SHP77 (cell line): ENCODE measurements at regions not wholly inside any gene's neighbourhood (a gene's known extent, or its start where the extent isn't known, plus 50 kb on each side); places are given as distances from the start of the nearest gene placed in this dataset.

Experiments used
- DNase-seq, 2 experiments: peaks; one replicate each; lab custom pipeline; 2025; lab: John Stamatoyannopoulos, UW

- DNase-seq, result no peak
These were observed 130.7 kb upstream of the ACO1 start for GRCh38 chr9:32253731-32254130.

- DNase-seq, result no peak
These were observed 129.4 kb upstream of the ACO1 start for GRCh38 chr9:32255026-32255425.

- no peak for DNase-seq
These were observed 126.0 kb upstream of the ACO1 start for GRCh38 chr9:32258482-32258881.

GRCh38 chr9:32260151-32260862, 124.1 kb upstream of the ACO1 start:
- no peak for DNase-seq

GRCh38 chr9:32264170-32264864, 120.1 kb upstream of the ACO1 start:
- no peak for DNase-seq

GRCh38 chr9:32265037-32265436, 119.4 kb upstream of the ACO1 start:
- DNase-seq, result no peak

GRCh38 chr9:32278991-32279390, 105.5 kb upstream of the ACO1 start:
- no peak for DNase-seq

GRCh38 chr9:32289756-32290155, 94.7 kb upstream of the ACO1 start:
- no peak for DNase-seq

- no peak for DNase-seq
These were observed 93.1 kb upstream of the ACO1 start for GRCh38 chr9:32291370-32291769.

GRCh38 chr9:32292611-32293010, 91.8 kb upstream of the ACO1 start:
- no peak for DNase-seq

- no peak for DNase-seq
These were observed 91.4 kb upstream of the ACO1 start for GRCh38 chr9:32293091-32293490.

GRCh38 chr9:32294106-32294505, 90.3 kb upstream of the ACO1 start:
- DNase-seq, result no peak

GRCh38 chr9:32300373-32300772, 84.1 kb upstream of the ACO1 start:
- DNase-seq, result no peak

GRCh38 chr9:32304495-32304894, 79.9 kb upstream of the ACO1 start:
- no peak for DNase-seq

- no peak for DNase-seq
These were observed 78.4 kb upstream of the ACO1 start for GRCh38 chr9:32306006-32306405.

- no peak for DNase-seq
These were observed 65.0 kb upstream of the ACO1 start for GRCh38 chr9:32319312-32319929.

- no peak for DNase-seq
These were observed 61.8 kb upstream of the ACO1 start for GRCh38 chr9:32322622-32323021.

GRCh38 chr9:32326146-32326545, 58.3 kb upstream of the ACO1 start:
- DNase-seq, result no peak

GRCh38 chr9:32331240-32331639, 53.2 kb upstream of the ACO1 start:
- no peak for DNase-seq

GRCh38 chr9:32334112-32334511, 50.3 kb upstream of the ACO1 start:
- DNase-seq, result no peak
